HG03025 (cell line): ENCODE measurements at regions not wholly inside any gene's neighbourhood (a gene's known extent, or its start where the extent isn't known, plus 50 kb on each side); places are given as distances from the start of the nearest gene placed in this dataset.
"Not testable (repeated sequence)": the region's sequence is repeated elsewhere in the genome, so short reads cannot be mapped to it uniquely, and the experiment has no call there.

Experiments
- ATAC-seq: cut with Tn5 transposase; IDR thresholded peaks from one replicate; pipeline ENCODE4 v1.9.1; 2021; ENCODE audit warnings: mild to moderate bottlenecking, moderate library complexity; ENCODE audit not compliant: unreplicated experiment, low FRiP score

GRCh38 chr3:15851735-15852134, 54.0 kb upstream of the ANKRD28 start:
- no peak for ATAC-seq

GRCh38 chr3:15858547-15859506, 61.0 kb upstream of the ANKRD28 start:
- ATAC-seq: peak; percentile 64

GRCh38 chr3:15859507-15860013, 61.8 kb upstream of the ANKRD28 start:
- peak; percentile 78 for ATAC-seq

DNA sequence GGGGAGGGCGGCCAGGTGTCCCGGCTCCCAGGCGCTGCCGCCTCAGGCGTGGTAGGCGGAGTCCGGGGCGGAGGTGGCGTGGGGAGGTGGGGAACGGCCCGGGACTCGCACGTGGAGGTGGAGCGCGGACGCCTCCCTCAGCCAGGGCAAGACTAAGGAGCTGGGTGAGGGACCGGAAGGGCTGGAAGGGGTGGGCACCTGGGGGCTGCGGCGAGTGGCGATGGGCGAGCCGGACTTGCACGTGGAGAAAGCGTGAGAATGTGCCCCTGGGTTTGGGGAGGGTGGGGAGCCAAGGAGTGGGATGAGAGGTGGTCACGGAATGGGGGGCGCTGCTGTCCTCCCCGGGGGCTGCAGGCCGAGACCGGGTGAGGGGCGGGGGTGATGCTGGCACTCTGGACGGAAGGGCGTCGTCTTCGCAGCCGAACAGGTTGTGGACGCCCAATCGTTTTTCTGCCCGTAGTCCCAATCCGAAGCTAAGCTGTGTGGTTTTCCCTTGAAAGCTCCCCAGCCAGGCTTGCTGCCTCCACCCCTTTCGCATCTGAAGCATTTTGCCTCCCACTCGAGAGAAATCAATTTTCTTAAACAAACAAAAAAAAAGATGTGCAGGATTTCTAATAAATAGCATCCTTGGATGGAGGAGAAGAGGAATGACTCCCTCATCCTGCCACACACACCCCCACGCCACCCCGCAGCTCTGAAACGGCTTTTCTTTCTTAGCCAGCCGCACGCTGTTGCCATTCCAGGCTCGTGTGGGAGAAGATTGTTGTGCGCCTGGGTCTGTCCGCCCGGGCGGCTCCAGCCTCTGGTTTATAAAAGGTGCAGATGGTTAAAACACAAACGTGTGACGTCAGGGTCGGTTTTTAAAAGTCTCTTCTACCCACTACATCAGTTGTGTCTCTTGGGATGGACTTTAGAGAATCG, 62.5 kb upstream of the ANKRD28 start:
- ATAC-seq: peak; percentile 50

DNA sequence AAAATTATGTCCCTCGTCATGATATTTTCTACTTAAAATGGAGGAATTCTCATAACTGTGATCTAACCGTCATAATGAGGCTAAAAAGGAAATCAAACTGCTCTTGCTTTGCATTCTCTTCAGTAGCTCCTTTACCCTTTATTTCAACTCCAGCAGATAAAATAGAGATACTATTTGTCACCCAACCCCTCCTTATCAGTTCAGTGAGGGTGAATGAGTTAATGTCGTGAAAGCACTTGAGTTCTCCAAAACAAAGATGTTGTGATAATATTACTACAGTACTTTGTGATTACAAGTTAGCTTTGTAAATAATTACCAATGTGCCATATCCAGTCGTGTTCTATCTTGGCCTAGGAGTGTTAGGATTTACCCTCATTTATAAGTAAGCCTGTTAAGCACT, 63.4 kb upstream of the ANKRD28 start:
- ATAC-seq: no peak

- ATAC-seq: no peak
Measured at GRCh38 chr3:15872807-15873206, 75.0 kb upstream of the ANKRD28 start.

DNA sequence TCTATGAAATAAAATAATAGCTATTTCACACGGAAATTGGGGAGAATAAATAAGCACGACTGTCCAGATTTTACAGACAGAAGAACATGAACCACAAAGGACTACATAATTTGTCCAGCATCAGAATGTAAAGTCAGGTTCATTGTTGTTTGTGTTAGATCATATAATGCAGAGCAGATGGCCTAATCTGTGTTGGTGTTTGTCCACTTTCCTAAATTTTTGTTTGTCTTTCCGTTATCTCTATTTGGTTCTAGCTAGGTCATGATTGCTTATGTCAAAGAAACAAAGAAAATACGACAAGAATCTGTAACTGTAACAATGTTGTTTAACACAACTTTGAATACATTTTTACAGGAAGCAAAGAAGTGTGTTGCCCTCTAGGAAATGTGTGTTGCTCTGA, 75.6 kb upstream of the ANKRD28 start:
- ATAC-seq: no peak

- no peak for ATAC-seq
Measured at GRCh38 chr3:15875016-15875689, 77.4 kb upstream of the ANKRD28 start.

GRCh38 chr3:15876669-15877068, 78.9 kb upstream of the ANKRD28 start:
- no peak for ATAC-seq

DNA sequence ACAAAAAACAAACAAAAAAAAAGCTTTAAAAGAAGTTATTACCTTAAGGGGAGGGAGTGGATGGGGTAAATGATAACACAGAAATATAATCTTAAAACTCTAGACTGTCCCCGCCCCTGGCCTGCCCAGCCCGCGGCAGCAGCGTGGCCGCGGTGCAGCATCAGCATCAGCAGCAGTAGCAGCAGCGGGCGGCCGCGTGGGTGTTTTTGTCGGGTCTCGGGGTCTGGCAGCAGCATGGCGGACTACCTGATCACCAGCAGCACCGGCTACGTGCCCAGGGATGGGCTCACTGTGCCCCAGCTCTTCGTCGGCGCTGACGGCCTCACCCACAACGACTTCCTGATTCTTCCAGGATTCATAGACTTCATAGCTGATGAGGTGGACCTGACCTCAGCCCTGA, 80.0 kb upstream of the ANKRD28 start:
- ATAC-seq: no peak

GRCh38 chr3:15879787-15880186, 82.0 kb upstream of the ANKRD28 start:
- not testable (repeated sequence) for ATAC-seq

DNA sequence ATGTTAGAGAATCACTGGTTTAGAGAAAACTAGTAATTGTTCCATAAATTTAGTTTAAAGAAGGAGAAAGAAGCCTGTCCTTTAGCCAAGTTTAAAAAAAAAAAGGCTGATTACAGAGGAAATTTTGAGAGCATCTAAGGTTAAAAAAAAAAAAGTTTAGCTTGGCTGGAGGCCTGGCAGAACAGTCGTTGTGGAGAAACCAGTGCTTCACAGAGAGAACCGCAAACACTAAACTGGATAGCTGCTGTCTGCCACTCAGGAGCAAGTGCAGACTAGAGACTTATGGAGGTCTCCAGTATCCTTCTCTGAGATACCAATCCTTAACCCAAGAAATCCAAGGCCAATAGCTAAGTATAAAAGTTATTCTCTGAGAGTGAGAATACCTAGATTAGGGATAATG, 84.8 kb upstream of the ANKRD28 start:
- ATAC-seq: no peak

GRCh38 chr3:15884132-15884531, 86.4 kb upstream of the ANKRD28 start:
- ATAC-seq: no peak

DNA sequence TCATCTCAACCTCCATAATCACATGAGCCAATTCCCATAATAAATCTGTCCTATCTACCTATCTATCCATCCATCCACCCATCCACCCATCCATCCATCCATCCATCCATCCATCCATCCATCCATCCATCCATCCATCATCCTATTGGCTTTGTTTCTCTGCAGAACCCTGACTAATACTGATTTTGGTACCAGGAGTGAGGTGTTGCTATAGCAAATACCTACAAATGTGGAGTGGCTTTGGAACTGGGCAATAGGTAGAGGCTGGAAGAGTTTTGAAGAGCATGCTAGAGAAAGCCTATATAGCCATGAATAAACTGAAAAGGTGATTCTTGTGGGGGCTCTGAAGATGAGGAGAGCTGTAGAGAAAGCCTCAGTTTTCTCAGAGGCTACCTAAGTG, 88.7 kb upstream of the ANKRD28 start:
- no peak for ATAC-seq

DNA sequence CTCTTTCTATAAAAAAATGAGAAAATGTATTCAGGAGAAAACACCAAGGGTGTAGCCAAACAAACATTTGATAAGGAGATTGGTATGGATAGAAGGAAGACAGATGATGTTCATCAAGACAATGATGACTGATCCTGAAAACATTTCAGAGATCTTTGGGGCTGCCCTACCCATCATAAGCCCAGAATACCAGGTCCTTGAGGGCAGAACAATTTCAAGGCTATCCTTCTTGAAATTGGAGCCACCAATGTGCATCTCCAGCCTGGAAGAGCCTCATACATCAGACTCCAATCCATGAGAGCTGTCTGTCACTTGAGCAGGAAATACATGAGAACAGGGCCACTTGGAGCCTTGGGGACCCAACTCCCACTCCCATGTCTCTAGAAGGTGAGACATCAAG, 89.5 kb upstream of the ANKRD28 start:
- ATAC-seq: no peak

GRCh38 chr3:15889936-15890335, 92.2 kb upstream of the ANKRD28 start:
- no peak for ATAC-seq

- no peak for ATAC-seq
Measured at GRCh38 chr3:15892311-15893227, 94.8 kb upstream of the ANKRD28 start.

DNA sequence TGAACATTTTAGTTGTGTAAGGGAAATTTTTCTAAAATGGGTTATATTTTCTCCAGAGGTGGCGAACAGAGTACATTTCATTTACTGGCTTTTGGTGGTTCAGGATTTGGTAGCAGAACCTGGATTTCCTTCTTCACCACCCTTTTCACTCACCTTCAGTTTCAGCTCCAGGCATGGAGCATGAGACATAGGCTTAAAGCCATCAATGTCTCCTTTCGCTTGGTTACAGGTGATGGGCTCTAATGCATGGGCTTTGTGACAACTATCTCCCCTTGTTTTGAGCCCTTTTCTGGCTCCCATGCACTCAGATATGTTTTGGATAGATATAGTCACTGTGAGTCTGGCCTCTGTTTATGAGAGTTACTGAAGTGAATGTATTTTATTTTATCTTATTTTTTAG, 96.6 kb upstream of the ANKRD28 start:
- ATAC-seq: no peak

DNA sequence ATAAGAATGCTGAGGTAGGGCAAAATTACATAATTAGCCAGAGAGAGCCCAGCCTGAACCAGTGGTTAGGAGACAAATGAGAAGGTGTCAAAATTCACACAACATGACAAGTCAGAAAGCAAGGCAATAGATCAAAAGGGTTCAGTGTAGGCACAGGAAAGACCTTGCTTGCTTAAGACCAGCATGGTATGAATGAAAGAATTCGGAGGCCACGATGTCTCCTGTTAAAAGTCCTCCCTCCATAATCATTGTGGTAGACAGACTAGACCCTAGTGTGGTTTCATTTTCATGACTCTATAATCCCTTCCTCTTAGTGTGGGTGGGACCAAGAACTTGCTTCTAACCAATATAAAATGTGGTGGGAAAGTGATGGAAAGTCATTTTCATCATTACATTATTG, 98.7 kb upstream of the ANKRD28 start:
- ATAC-seq: no peak

GRCh38 chr3:15899388-15899787, 101.6 kb upstream of the ANKRD28 start:
- ATAC-seq: no peak
